OCI-LY1 (cell line): ENCODE measurements at regions not wholly inside any gene's neighbourhood (a gene's known extent, or its start where the extent isn't known, plus 50 kb on each side); places are given as distances from the start of the nearest gene placed in this dataset.

ENCODE experiments used
- CTCF ChIP-seq: fragments of 200-600 bp; sonication (generic), shearing (Covaris generic); IDR thresholded peaks from 2 replicates; pipeline ENCODE4 v1.5.1; 2017; ENCODE audit warnings: mild to moderate bottlenecking, antibody characterized with exemption, low read length, moderate library complexity, mixed read lengths
- EZH2 ChIP-seq: fragments of 200-600 bp; sonication (generic), shearing (Covaris generic); IDR thresholded peaks from 2 replicates; pipeline ENCODE4 v1.8.0; 2017; ENCODE audit warnings: borderline replicate concordance, mixed run types, mild to moderate bottlenecking, antibody characterized with exemption, low read length, moderate library complexity, mixed read lengths

DNA sequence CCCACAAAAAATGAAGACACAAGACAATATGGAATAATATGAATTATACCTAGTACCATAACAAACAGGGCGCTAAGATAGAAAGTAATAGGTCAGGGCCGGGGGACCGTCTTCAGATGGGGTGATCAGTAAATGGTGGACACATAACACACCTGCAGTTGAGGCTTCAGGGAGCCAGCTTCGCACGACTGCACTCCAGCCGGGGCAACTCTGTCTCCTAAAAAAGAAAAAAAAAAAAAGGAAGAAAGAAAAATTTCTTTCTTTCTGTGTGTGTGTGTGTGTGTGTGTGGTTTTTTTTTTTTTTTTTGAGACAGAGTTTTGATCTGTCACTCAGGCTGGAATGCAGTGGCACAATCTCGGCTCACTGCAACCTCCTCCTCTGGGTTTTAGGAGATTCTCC lies 75.0 kb upstream of the HSPA9 start:
- TF ChIP-seq CTCF (no peak), EZH2 (no peak)
